HEK293 (cell line): ENCODE measurements at regions not wholly inside any gene's neighbourhood (a gene's known extent, or its start where the extent isn't known, plus 50 kb on each side); places are given as distances from the start of the nearest gene placed in this dataset.

Experiments
- CTCF ChIA-PET: fragments of 350-600 bp; formaldehyde crosslinking; extraction: SDS; loops from one replicate; lab custom pipeline; 2021; ENCODE audit warnings: antibody characterized with exemption; lab: Yijun Ruan, JAX
- POLR2A ChIA-PET: fragments of 300-600 bp; formaldehyde crosslinking; extraction: SDS; loops from one replicate; lab custom pipeline; 2020; ENCODE audit warnings: antibody characterized with exemption, inconsistent platforms; lab: Yijun Ruan, JAX
- H3K27ac ChIP-seq: fragments of 200-500 bp; sonication (Bioruptor generic); 2 replicates; pipeline ENCODE4 v1.5.1; 2014; ENCODE audit warnings: low read depth, low read length, control low read depth, inconsistent platforms; ENCODE audit errors: extremely low read depth
- H3K36me3 ChIP-seq, 2 experiments: fragments of 200-500 bp in 1 of 2; sonication (Bioruptor generic) in 1 of 2; 1 replicate in 1 of 2; 2 replicates in 1 of 2; pipeline ENCODE4 v1.5.1; 2014 to 2017; ENCODE audit warnings: inconsistent platforms in 2 of 2, low read length in 2 of 2; ENCODE audit not compliant: control insufficient read depth in 2 of 2, insufficient read depth in 1 of 2
- H3K4me1 ChIP-seq: fragments of 200-500 bp; sonication (Bioruptor generic); 2 replicates; pipeline ENCODE4 v1.5.1; 2014; ENCODE audit warnings: mild to moderate bottlenecking, low read length, inconsistent platforms; ENCODE audit not compliant: control insufficient read depth, insufficient read depth
- H3K4me3 ChIP-seq: 2 replicates; pipeline ENCODE4 v1.5.1; 2011; ENCODE audit warnings: low read depth, mild to moderate bottlenecking, control low read depth, low read length, moderate library complexity
- H3K9me3 ChIP-seq: fragments of 200-500 bp; sonication (Bioruptor generic); 2 replicates; pipeline ENCODE4 v1.5.1; 2014; ENCODE audit warnings: low read depth, low read length, inconsistent platforms; ENCODE audit not compliant: control insufficient read depth, insufficient read depth
- KLF16 ChIP-seq: fragments of 450-650 bp; formaldehyde crosslinking; IDR thresholded peaks from 2 replicates; pipeline ENCODE4 v1.5.1; 2017; ENCODE audit warnings: missing biosample characterization, missing genetic modification characterization
- ZFHX2 ChIP-seq: fragments of 450-650 bp; formaldehyde crosslinking; conservative IDR thresholded peaks from 2 replicates; pipeline ENCODE4 v1.5.1; 2016; ENCODE audit warnings: missing biosample characterization, missing genetic modification characterization
- ZNF132 ChIP-seq: fragments of 450-650 bp; formaldehyde crosslinking; IDR thresholded peaks from 2 replicates; pipeline ENCODE4 v1.5.1; 2017; ENCODE audit warnings: missing biosample characterization, missing genetic modification characterization, borderline replicate concordance
- ZNF138 ChIP-seq: fragments of 450-650 bp; formaldehyde crosslinking; IDR thresholded peaks from 2 replicates; pipeline ENCODE4 v1.5.1; 2016; ENCODE audit warnings: missing biosample characterization, missing genetic modification characterization, borderline replicate concordance
- ZNF148 ChIP-seq: fragments of 450-650 bp; formaldehyde crosslinking; IDR thresholded peaks from 2 replicates; pipeline ENCODE4 v1.5.0; 2017; ENCODE audit warnings: missing biosample characterization, missing genetic modification characterization, borderline replicate concordance
- ZNF175 ChIP-seq: fragments of 450-650 bp; formaldehyde crosslinking; IDR thresholded peaks from 2 replicates; pipeline ENCODE4 v1.5.1; 2016; ENCODE audit warnings: missing biosample characterization, missing genetic modification characterization
- ZNF324 ChIP-seq: fragments of 450-650 bp; formaldehyde crosslinking; IDR thresholded peaks from 2 replicates; pipeline ENCODE4 v1.5.1; 2016; ENCODE audit warnings: missing biosample characterization, missing genetic modification characterization
- ZNF362 ChIP-seq: fragments of 450-650 bp; formaldehyde crosslinking; IDR thresholded peaks from 2 replicates; pipeline ENCODE4 v1.5.1; 2016; ENCODE audit warnings: missing biosample characterization, missing genetic modification characterization
- ZNF366 ChIP-seq: fragments of 450-650 bp; formaldehyde crosslinking; conservative IDR thresholded peaks from 2 replicates; pipeline ENCODE4 v1.5.1; 2016; ENCODE audit warnings: missing biosample characterization, missing genetic modification characterization
- ZNF416 ChIP-seq: fragments of 450-650 bp; formaldehyde crosslinking; IDR thresholded peaks from 2 replicates; pipeline ENCODE4 v1.5.1; 2016; ENCODE audit warnings: missing biosample characterization, missing genetic modification characterization
- ZNF48 ChIP-seq: fragments of 450-650 bp; formaldehyde crosslinking; IDR thresholded peaks from 2 replicates; pipeline ENCODE4 v1.5.1; 2016; ENCODE audit warnings: missing biosample characterization, missing genetic modification characterization
- ZNF544 ChIP-seq: fragments of 450-650 bp; formaldehyde crosslinking; IDR thresholded peaks from 2 replicates; pipeline ENCODE4 v1.5.0; 2017; ENCODE audit warnings: missing biosample characterization, missing genetic modification characterization
- ZNF600 ChIP-seq: fragments of 450-650 bp; formaldehyde crosslinking; IDR thresholded peaks from 2 replicates; pipeline ENCODE4 v1.5.1; 2016; ENCODE audit warnings: missing biosample characterization, missing genetic modification characterization
- ZNF664 ChIP-seq: fragments of 450-650 bp; formaldehyde crosslinking; IDR thresholded peaks from 2 replicates; pipeline ENCODE4 v1.5.1; 2016; ENCODE audit warnings: missing biosample characterization, missing genetic modification characterization
- ZNF701 ChIP-seq: fragments of 450-650 bp; formaldehyde crosslinking; IDR thresholded peaks from 2 replicates; pipeline ENCODE4 v1.5.1; 2016; ENCODE audit warnings: missing biosample characterization, missing genetic modification characterization
- ZNF768 ChIP-seq: fragments of 450-650 bp; formaldehyde crosslinking; IDR thresholded peaks from 2 replicates; pipeline ENCODE4 v1.5.1; 2018; ENCODE audit warnings: missing biosample characterization, mild to moderate bottlenecking, missing genetic modification characterization
- ZNF785 ChIP-seq: fragments of 450-650 bp; formaldehyde crosslinking; IDR thresholded peaks from 2 replicates; pipeline ENCODE4 v1.5.1; 2016; ENCODE audit warnings: missing biosample characterization, missing genetic modification characterization

DNA sequence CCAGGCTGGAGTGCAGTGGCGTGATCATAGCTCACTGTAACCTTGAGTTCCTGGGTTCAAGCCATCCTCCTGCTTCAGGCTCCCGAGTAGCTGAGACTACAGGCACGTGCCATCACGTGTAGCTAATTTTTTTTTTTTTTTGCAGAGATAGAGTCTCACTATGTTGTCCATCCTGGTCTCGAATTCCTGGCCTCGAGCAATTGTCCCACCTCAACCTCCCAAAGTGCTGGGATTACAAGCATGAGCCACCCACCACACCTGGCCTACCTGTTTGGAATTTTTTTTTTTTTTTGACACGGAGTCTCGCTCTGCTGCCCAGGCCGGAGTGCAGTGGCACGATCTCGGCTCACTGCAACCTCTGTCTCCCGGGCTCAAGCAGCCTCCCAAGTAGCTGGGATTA, 117.1 kb upstream of the PARD3 start:
- H3K4me3 ChIP-seq: no peak overlapping the region
- H3K36me3 ChIP-seq: no peaks in the 10 kb centered on the region
- ChIA-PET POLR2A (interaction anchor here (0.9 kb wide), 1 partner anchor 14 kb away, joined by 3 read pairs; no protein-coding TSS in a partner anchor), CTCF (interaction anchor here (0.6 to 0.7 kb wide), 2 partner anchors 11 to 124 kb away, joined by 7 to 8 read pairs; no protein-coding TSS in a partner anchor)
- no peaks in the 10 kb centered on the region for H3K4me1 ChIP-seq
- no peak for TF ChIP-seq ZFHX2
- H3K9me3 ChIP-seq: no peaks in the 10 kb centered on the region
- H3K27ac ChIP-seq: no peak overlapping the region

GRCh38 chr10:34931216-34931615, 116.1 kb upstream of the PARD3 start:
- POLR2A ChIA-PET: no interaction called here
- H3K9me3 ChIP-seq: no peaks in the 10 kb centered on the region
- no peak overlapping the region for H3K4me3 ChIP-seq
- CTCF ChIA-PET: no interaction called here
- H3K27ac ChIP-seq: no peak overlapping the region
- H3K4me1 ChIP-seq: no peaks in the 10 kb centered on the region
- no peaks in the 10 kb centered on the region for H3K36me3 ChIP-seq
- TF ChIP-seq ZNF701 (tag by site-specific recombination): no peak
- TF ChIP-seq ZNF664 (tag by site-specific recombination): no peak
- no peak for TF ChIP-seq ZNF362 (tag by site-specific recombination)
- no peak for TF ChIP-seq ZNF324 (tag by site-specific recombination)
- TF ChIP-seq ZNF768: no peak
- no peak for TF ChIP-seq ZNF138 (tag by site-specific recombination)
- no peak for TF ChIP-seq ZNF132 (tag by site-specific recombination)
- TF ChIP-seq ZNF48: no peak
- TF ChIP-seq KLF16 (tag by site-specific recombination): no peak
- TF ChIP-seq ZNF148 (tag by site-specific recombination): no peak
- no peak for TF ChIP-seq ZNF416 (tag by site-specific recombination)

GRCh38 chr10:34922138-34922537, 107.0 kb upstream of the PARD3 start:
- Histone ChIP-seq H3K9me3 (no peaks in the 10 kb centered on the region; the same call in 1 of the 2 replicates), H3K27ac (no peak overlapping the region), H3K36me3 (no peaks in the 10 kb centered on the region), H3K4me3 (no peak overlapping the region), H3K4me1 (no peaks in the 10 kb centered on the region)
- no peak for TF ChIP-seq ZNF600 (tag by site-specific recombination)
- peak; percentile 56 for TF ChIP-seq ZNF366 (tag by site-specific recombination)
- TF ChIP-seq ZNF544: no peak
- TF ChIP-seq ZNF175 (tag by site-specific recombination): no peak
- TF ChIP-seq ZNF785 (tag by site-specific recombination): no peak
- CTCF ChIA-PET: no interaction called here
- POLR2A ChIA-PET: interaction anchor here (0.6 kb wide), 1 partner anchor 265 kb away, joined by 3 read pairs; no protein-coding TSS in a partner anchor
